GM21528 (cell line): ENCODE measurements at regions not wholly inside any gene's neighbourhood (a gene's known extent, or its start where the extent isn't known, plus 50 kb on each side); places are given as distances from the start of the nearest gene placed in this dataset.
"Not testable (repeated sequence)": the region's sequence is repeated elsewhere in the genome, so short reads cannot be mapped to it uniquely, and the experiment has no call there.

Source experiments
- ATAC-seq: cut with Tn5 transposase; IDR thresholded peaks from one replicate; pipeline ENCODE4 v1.9.1; 2021; ENCODE audit warnings: mild to moderate bottlenecking, moderate library complexity; ENCODE audit not compliant: unreplicated experiment, low FRiP score

GRCh38 chr6:114998492-114998891 lies 655.7 kb upstream of the HS3ST5 start:
- peak; percentile 20 for ATAC-seq

GRCh38 chr6:114997813-114998292 lies 655.0 kb upstream of the HS3ST5 start:
- ATAC-seq, result peak; percentile 74

GRCh38 chr6:114995526-114995925 lies 652.7 kb upstream of the HS3ST5 start:
- ATAC-seq, result no peak

- peak; percentile 74 for ATAC-seq
Observed at GRCh38 chr6:114989279-114989964, 646.6 kb upstream of the HS3ST5 start.

- no peak for ATAC-seq
Observed at GRCh38 chr6:114987281-114987680, 644.5 kb upstream of the HS3ST5 start.

- no peak for ATAC-seq
Observed at GRCh38 chr6:114955363-114955762, 612.5 kb upstream of the HS3ST5 start.

- ATAC-seq, result no peak
Observed at GRCh38 chr6:114952229-114952628, 609.4 kb upstream of the HS3ST5 start.

GRCh38 chr6:114945392-114945791 lies 602.6 kb upstream of the HS3ST5 start:
- ATAC-seq, result no peak

- ATAC-seq, result no peak
Observed at GRCh38 chr6:114941078-114941477, 598.3 kb upstream of the HS3ST5 start.

- ATAC-seq, result no peak
Observed at GRCh38 chr6:114940181-114940580, 597.4 kb upstream of the HS3ST5 start.

GRCh38 chr6:114939630-114940029 lies 596.8 kb upstream of the HS3ST5 start:
- ATAC-seq, result no peak

GRCh38 chr6:114936080-114936479 lies 593.3 kb upstream of the HS3ST5 start:
- ATAC-seq, result no peak

- ATAC-seq, result no peak
Observed at GRCh38 chr6:114934079-114934478, 591.3 kb upstream of the HS3ST5 start.

GRCh38 chr6:114928731-114929130 lies 585.9 kb upstream of the HS3ST5 start:
- not testable (repeated sequence) for ATAC-seq

- no peak for ATAC-seq
Observed at GRCh38 chr6:114906096-114906495, 563.3 kb upstream of the HS3ST5 start.

GRCh38 chr6:114897536-114897935 lies 554.7 kb upstream of the HS3ST5 start:
- ATAC-seq, result no peak

GRCh38 chr6:114892211-114892610 lies 549.4 kb upstream of the HS3ST5 start:
- ATAC-seq, result no peak

GRCh38 chr6:114888241-114888640 lies 545.4 kb upstream of the HS3ST5 start:
- no peak for ATAC-seq

- no peak for ATAC-seq
Observed at GRCh38 chr6:114886670-114887436, 544.0 kb upstream of the HS3ST5 start.

GRCh38 chr6:114879693-114880092 lies 536.9 kb upstream of the HS3ST5 start:
- ATAC-seq, result no peak

- ATAC-seq, result no peak
Observed at GRCh38 chr6:114878091-114878490, 535.3 kb upstream of the HS3ST5 start.

- no peak for ATAC-seq
Observed at GRCh38 chr6:114874410-114874809, 531.6 kb upstream of the HS3ST5 start.
